Pancreas (tissue), 10 donors: ENCODE measurements at regions not wholly inside any gene's neighbourhood (a gene's known extent, or its start where the extent isn't known, plus 50 kb on each side); places are given as distances from the start of the nearest gene placed in this dataset.

ENCODE experiments used
- ATAC-seq, 4 donors: fragments of 200-7000 bp; cut with Tn5 transposase; one replicate each; pipeline versions ENCODE4 v1.8.0 to v1.9.1; 2020; ENCODE audit warnings: mild to moderate bottlenecking in 4 of 4, moderate library complexity in 4 of 4
- DNase-seq, 6 donors: peaks; one replicate each; pipeline ENCODE4 v3.0.0-alpha.2; 2020
- FAIRE-seq: peaks from 2 replicates; lab custom pipeline; 2012; peaks lifted over from hg19 to GRCh38; lab: Jason Lieb, UNC
- H3K27ac ChIP-seq, 4 donors: fragments of 200-600 bp; sonication (generic); 1 replicate in 3 of 4; 2 replicates in 1 of 4; pipeline versions ENCODE4 v1.5.0 to v1.8.0; 2020
- H3K27me3 ChIP-seq, 4 donors: fragments of 200-600 bp; one replicate each; pipeline ENCODE4 v1.8.0; 2021
- H3K36me3 ChIP-seq, 3 donors: fragments of 200-600 bp; sonication (generic) in 1 of 3; one replicate each; pipeline versions ENCODE4 v1.5.0 to v1.8.0; 2020 to 2021
- H3K4me1 ChIP-seq, 3 donors: fragments of 200-600 bp; one replicate each; pipeline ENCODE4 v1.8.0; 2021
- H3K4me3 ChIP-seq, 4 donors: fragments of 200-600 bp; sonication (generic) in 2 of 4; one replicate each; pipeline versions ENCODE4 v1.5.0 to v1.8.0; 2020 to 2021
- H3K9me3 ChIP-seq, 4 donors: fragments of 200-600 bp; one replicate each; pipeline ENCODE4 v1.8.0; 2021
- WGBS, 2 donors: extraction: QIAGEN DNeasy Blood & Tissue Kit; methylation state at CpG; one replicate each; pipeline ENCODE4 v1.1.7; 2013; 5-methylcytosine and 5-hydroxymethylcytosine counted together
- intact Hi-C, 3 donors: fragments of 100-400 bp; cut with DNase I; formaldehyde crosslinking; loops; one replicate each; pipeline versions ENCODE4 v1.11.1 to v1.14.2; 2022
- TF ChIP-seq, protein P1 (sequence below), 4 donors: fragments of 200-600 bp; sonication (generic) in 3 of 4; IDR thresholded peaks; one replicate each; pipeline versions ENCODE4 v1.5.0 to v1.8.0; 2021; ENCODE audit warnings: antibody characterized with exemption in 4 of 4
- donor health status: healthy with polysubstance abuse.
- donor health status: DM: no; HTN: no; CAD: no; lungs with moderate emphysema.
- donor health status: DM: no; HTN: no; CAD: no.
- donor health status: control.
- donor health status: control.
- donor health status: Bipolar disorder and iron deficiency.
- donor health status: DM: yes; HTN: yes; CAD: no.
- donor health status: DM: no; HTN: no; CAD: no.
- donor health status: DM: no; HTN: no; CAD: no.
- donor health status: DM: yes; HTN: yes; CAD: no.

DNA sequence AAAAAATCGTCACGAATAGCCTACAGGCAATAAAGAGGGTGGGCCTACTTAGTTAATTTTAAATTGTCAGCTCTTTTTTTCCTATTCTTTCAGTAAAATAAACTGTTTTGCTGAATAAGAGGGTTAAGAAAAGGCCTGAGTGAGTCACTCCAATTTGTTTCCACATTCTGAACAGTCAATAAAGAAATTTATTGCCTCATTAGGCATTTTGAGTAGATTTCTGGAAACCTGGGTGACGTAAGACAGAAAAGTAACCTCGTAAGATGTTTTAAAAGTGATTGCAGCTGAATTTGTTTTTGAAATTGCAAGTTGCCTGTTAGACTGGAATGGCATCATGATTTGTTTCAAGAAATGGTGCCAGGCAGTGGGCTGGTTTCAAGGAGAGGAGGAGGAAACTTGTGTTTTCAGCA lies 439.3 kb downstream of the USP25 start:
- Histone ChIP-seq H3K9me3 (no peaks in the 10 kb centered on the region), H3K27me3 (no peaks in the 10 kb centered on the region), H3K27ac (no peak overlapping the region), H3K4me1 (no peaks in the 10 kb centered on the region), H3K4me3 (no peak overlapping the region), H3K36me3 (no peaks in the 10 kb centered on the region)
- TF ChIP-seq, protein P1, sequence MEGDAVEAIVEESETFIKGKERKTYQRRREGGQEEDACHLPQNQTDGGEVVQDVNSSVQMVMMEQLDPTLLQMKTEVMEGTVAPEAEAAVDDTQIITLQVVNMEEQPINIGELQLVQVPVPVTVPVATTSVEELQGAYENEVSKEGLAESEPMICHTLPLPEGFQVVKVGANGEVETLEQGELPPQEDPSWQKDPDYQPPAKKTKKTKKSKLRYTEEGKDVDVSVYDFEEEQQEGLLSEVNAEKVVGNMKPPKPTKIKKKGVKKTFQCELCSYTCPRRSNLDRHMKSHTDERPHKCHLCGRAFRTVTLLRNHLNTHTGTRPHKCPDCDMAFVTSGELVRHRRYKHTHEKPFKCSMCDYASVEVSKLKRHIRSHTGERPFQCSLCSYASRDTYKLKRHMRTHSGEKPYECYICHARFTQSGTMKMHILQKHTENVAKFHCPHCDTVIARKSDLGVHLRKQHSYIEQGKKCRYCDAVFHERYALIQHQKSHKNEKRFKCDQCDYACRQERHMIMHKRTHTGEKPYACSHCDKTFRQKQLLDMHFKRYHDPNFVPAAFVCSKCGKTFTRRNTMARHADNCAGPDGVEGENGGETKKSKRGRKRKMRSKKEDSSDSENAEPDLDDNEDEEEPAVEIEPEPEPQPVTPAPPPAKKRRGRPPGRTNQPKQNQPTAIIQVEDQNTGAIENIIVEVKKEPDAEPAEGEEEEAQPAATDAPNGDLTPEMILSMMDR (IDR thresholded peaks at IDR 0.05) = no peak
- DNase-seq = no peak
- FAIRE-seq = no peak
- peak in 2 of 4 donors; percentile 35 to 82 for ATAC-seq
- intact Hi-C loops = no loop called here
- 51 to 52% methylated on average over 4 of the region's 4 CpGs for WGBS, 2 donors

DNA sequence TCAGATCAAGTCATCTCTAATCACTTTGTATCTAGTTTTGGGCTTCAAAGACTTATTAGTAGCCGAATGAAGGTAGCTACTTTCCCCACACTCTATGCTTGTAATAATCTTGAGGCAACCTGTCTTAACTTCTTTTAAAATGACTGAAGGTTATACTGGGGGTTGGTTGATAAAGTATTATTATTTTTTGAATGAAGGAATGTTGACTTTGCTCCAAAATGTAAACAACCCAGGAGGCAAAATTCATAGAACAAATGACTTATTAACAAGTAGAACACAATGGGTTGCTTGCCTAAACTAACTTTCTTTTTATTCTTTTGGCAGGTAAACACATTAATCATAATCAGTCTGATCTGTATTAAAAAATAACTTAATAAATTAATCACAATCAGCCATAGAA lies 440.0 kb downstream of the USP25 start:
- FAIRE-seq (no peak), ATAC-seq (peak; percentile 33 to 52 (median 38))
- 32% methylated on average over 1 of the region's 1 CpG for WGBS, 2 donors

DNA sequence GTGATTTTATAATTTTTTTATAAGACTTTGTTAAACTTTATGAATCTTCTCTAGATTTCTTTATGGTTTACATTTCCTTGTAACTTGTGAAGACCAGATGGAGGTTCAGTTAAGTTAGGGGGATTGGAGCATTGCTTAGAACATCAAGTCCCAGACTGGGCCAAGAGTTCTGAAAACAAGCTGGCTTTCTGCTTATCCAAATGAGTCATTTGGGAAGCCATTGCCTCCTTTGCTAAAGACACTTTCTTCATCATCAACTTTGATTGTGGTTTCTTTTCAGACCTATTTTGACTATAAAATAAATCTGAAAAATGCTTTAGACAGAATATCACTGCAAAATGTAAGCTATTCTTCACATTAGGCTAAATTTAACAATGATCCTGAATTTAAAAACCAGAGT lies 446.8 kb downstream of the USP25 start:
- Histone ChIP-seq H3K4me1 (no peaks in the 10 kb centered on the region), H3K4me3 (no peak overlapping the region), H3K36me3 (no peaks in the 10 kb centered on the region), H3K27me3 (no peaks in the 10 kb centered on the region), H3K9me3 (no peaks in the 10 kb centered on the region), H3K27ac (no peak overlapping the region)
- TF ChIP-seq, protein P1 (IDR thresholded peaks at IDR 0.05) = no peak
- ATAC-seq (no peak), FAIRE-seq (no peak), DNase-seq (no peak)
- intact Hi-C loops = no loop called here

More for the DNA sequence above, 440.0 kb downstream of the USP25 start:
- no peak for DNase-seq
- intact Hi-C loops = no loop called here
- no peak overlapping the region for H3K4me3 ChIP-seq
- no peaks in the 10 kb centered on the region for H3K36me3 ChIP-seq
- TF ChIP-seq, protein P1 (IDR thresholded peaks at IDR 0.05) = no peak
- H3K27ac ChIP-seq = no peak overlapping the region
- no peaks in the 10 kb centered on the region for H3K27me3 ChIP-seq
- no peaks in the 10 kb centered on the region for H3K9me3 ChIP-seq
- H3K4me1 ChIP-seq = no peaks in the 10 kb centered on the region

DNA sequence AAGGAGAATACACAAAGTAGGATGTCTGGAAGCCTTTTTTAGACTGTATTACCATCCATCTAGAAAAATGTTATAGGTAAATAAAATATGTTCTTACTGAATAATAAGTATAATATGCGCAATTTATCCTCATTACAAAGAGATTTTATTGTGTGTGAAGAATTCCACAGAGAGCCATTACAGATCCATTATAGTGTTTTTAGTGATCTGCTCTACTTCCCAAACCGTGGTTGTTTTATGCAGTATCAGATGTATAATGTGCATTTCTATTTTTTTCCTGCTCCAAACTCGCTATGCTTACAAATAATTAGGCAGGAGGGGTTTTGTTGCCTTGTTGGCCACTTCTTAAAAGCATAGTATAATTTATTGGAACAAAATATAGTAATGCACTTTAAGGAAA lies 447.8 kb downstream of the USP25 start:
- FAIRE-seq = no peak
- TF ChIP-seq, protein P1 (IDR thresholded peaks at IDR 0.05) = no peak
- no peaks in the 10 kb centered on the region for H3K36me3 ChIP-seq

DNA sequence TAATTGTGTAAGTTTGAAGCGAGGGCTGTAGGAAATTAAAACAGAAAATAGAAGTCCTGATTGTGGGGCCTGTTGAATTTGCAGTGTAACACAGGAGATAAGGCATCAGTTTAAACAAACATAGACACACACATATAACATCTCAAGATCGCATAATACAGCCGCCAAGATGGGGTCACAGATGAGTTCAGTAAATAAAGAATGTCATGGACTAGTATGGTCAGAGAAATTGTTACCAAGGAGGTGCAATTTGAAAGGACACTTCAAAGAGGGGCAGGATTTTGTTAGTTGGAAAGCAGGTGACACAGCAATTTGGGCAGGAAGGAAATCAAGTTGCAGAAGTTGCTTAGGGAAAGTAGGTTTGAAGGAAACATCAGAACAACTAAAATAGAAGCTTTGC lies 450.0 kb downstream of the USP25 start:
- intact Hi-C loops = no loop called here
- TF ChIP-seq, protein P1 (IDR thresholded peaks at IDR 0.05) = no peak
- no peak for DNase-seq
- H3K27me3 ChIP-seq = no peaks in the 10 kb centered on the region
- WGBS, 2 donors = 38 to 48% methylated on average over 3 of the region's 3 CpGs
- FAIRE-seq = no peak
- ATAC-seq = no peak
- no peak overlapping the region for H3K4me3 ChIP-seq
- no peak overlapping the region for H3K27ac ChIP-seq
- H3K9me3 ChIP-seq = no peaks in the 10 kb centered on the region
- no peaks in the 10 kb centered on the region for H3K36me3 ChIP-seq
- no peaks in the 10 kb centered on the region for H3K4me1 ChIP-seq

More for the DNA sequence above, 447.8 kb downstream of the USP25 start:
- no peaks in the 10 kb centered on the region for H3K4me1 ChIP-seq
- no peaks in the 10 kb centered on the region for H3K9me3 ChIP-seq
- no peaks in the 10 kb centered on the region for H3K27me3 ChIP-seq
- intact Hi-C loops = no loop called here
- H3K27ac ChIP-seq = no peak overlapping the region
- ATAC-seq = no peak
- WGBS, 2 donors = 86 to 90% methylated on average over 3 of the region's 3 CpGs
- H3K4me3 ChIP-seq = no peak overlapping the region
- DNase-seq = no peak
